ENCODE measurements at regions not wholly inside any gene's neighbourhood (a gene's known extent, or its start where the extent isn't known, plus 50 kb on each side); places are given as distances from the start of the nearest gene placed in this dataset.

- DNase-seq, result no peak
These were observed 133.0 kb upstream of the FRY start for GRCh38 chr13:31898378-31899071.

GRCh38 chr13:31901985-31902384 is 129.6 kb upstream of the FRY start:
- no peak for DNase-seq

- peak in 3 of 4 experiments; percentile 45 to 58 (median 49) for DNase-seq
These were observed 128.3 kb upstream of the FRY start for GRCh38 chr13:31903111-31903815.

DNA sequence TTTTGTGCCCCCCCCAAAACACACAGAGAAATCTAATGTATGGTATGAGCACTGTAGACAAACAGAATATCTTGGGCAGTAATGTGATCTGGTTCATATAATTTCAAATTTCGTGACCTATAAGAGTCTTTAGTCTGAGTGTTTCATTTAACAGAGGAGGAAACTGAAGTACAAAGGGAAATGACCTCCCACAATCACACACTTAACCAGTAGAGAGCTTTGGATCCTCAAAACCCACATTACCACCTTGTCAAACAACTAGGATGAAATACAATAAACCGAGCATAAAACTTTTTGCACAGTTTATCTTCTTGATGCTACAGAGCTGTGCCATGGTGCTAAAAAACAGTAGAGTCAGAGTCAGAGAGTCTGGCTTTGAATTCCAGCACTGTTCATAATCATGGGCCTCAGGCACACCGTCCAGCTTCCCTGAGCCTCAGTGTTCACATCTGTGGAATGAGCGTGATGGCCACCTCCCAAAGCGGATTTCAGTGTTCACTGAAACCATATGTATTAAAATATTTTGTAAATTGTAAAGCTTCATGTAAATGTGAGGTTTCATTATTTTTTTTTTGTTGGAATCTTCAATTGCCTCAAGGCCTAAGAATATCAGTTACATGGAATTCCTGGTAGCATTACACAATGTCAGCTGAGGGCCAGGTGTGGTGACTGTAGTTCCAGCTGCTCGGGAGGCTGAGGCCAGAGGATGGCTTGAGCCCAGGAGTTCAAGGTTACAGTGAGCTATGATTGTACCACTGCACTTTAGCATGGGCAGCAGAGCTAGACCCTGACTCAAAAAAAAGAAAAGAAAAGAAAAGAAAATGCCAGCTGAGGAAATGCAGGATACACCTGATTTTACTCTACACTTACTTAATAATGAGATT is 126.4 kb upstream of the FRY start:
- DNase-seq, result no peak

- no peak for DNase-seq
These were observed 125.6 kb upstream of the FRY start for GRCh38 chr13:31905961-31906360.

DNA sequence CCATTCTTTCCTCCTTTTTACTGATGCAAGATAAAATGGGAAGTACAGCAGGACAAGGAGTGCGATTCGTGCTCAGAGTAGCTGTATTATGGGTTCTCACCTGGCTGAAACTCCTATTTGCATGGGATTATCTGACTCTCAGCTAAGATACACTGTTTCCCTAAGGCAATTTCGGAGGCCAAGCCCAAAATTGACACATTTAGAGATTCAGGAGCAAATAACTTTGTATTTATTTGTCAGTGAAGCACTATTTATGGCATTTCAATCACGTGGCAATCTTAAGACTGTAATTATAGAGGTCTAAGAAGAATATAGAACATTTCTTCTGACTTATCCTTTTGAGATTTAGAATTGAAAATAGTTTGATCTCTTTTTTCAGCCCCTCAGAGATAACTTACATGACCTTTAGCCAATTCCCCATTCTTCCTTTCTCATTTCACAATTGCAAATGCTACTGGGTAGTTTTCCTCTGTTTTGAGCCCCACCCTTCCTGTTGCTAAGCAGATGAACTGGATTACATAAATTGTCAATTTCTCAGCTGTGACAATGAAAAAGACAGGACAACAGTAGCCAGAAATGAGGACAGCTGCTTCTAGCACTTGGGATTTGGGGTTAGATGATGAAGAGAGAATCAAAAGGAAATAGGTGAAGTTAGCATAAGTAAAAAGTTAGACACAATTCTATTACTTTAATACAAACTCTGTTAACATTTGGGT is 122.7 kb upstream of the FRY start:
- peak; percentile 53 to 83 (median 70) for DNase-seq

DNA sequence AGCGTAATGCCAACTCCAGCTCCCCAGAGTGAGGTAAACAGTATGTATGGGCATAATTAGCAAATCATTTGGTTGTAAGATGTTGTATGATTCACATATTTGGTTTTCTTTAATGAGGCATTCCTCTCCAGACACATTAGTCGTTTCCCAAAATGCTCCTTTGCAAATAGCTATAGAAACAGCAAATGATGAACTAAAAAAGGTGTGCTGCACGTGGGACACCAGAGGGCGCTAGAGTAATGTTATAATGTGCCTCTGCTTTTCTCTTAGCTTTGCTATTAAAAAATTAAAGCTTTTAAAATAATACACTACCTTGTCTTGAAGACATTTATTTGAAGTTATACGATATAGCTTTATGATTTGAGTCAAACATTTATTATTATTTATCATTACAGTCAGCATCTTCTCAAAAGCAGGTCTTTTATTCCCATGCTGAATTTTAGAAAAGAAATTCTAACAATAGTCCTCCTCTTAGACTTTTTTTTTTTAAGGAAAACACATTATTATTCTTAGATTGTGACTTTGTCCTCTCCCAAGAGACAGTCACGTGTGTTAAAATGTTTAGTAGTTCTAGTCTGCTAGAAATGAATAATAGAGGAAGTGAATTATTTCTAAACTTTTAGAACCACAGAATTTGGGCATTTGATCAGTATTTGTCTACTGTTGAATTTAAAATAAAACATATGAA is 121.6 kb upstream of the FRY start:
- DNase-seq, result peak; percentile 71 to 88 (median 73)

GRCh38 chr13:31910633-31911032 is 120.9 kb upstream of the FRY start:
- no peak for DNase-seq

GRCh38 chr13:31912647-31913401 is 118.8 kb upstream of the FRY start:
- DNase-seq, result peak in 3 of 4 experiments; percentile 13 to 50 (median 39)

- peak in 3 of 4 experiments; percentile 13 to 36 (median 25) for DNase-seq
These were observed 118.1 kb upstream of the FRY start for GRCh38 chr13:31913459-31913858.

DNA sequence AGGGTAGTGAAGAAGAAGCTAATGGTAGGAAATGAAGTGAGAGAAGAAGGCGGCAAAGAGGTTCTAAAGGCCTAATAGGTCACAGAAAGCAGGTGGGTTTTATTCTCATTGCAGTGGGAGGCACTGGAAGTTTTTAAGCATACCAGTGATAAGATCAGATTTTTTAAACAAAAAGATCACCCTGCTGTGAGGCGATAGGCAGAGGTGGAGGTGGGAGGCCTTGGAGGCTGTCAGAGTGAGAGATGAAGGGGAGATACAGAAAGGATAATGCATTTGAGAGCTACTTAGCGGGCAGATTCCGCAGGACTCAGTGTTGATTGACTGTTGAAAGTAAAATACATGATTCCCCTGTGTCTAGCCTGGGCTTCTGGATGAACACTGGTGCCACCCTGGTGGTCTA is 116.7 kb upstream of the FRY start:
- no peak for DNase-seq

GRCh38 chr13:31918707-31919106 is 112.9 kb upstream of the FRY start:
- no peak for DNase-seq

GRCh38 chr13:31919241-31919640 is 112.3 kb upstream of the FRY start:
- DNase-seq, result no peak

DNA sequence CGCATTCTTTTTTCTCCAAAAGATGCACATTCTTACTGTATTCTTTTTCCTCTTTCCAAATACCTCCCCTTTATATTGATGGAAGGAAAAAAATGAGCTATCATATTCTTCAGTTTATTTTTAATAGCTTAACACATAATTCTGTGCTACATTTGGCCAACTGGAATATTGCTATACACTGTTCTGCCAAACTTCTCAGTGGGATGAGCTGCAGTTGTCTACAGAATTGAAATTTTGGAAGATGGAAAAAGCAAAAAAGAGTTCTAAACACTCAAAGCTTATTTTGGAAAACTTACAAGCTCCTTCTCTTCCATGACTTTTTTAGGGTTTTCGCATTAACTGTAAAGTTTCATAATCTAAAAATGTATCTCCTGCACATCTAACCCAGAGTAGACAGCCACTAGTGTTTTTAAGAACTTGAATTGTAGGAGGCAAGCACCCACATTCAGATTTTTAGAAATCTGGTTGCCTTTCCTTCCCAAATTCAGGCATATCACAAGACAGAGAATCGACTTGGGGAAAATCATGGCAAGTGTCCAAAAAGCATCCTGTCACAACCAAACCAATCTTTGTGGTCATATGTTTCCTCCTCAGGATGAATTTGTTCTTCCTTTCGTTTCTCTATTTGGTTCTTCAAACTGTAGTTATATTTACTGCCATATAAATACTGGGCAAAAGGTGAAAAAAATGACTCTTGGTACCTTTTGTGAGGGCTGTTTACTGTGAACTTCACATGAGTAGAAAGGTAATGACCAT is 111.4 kb upstream of the FRY start:
- peak; percentile 39 to 75 (median 56) for DNase-seq

DNA sequence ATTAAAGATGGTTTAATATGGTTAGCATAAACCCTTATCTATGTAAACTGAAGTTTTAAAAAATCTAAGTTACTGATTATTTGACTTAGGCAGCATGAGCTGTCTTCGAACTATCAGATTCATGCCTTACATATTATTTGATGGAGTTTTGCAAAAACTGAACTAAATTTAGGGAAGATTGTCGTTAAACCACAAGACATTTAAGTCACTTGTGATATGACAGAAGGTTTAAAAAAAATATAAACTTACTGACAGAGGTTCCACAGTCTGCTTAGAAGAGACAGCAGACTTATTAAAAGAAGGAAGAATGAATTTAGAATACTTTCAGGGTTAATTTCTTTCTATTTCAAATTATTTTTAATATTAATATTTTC is 110.9 kb upstream of the FRY start:
- peak in 2 of 4 experiments; percentile 32 to 35 for DNase-seq

DNA sequence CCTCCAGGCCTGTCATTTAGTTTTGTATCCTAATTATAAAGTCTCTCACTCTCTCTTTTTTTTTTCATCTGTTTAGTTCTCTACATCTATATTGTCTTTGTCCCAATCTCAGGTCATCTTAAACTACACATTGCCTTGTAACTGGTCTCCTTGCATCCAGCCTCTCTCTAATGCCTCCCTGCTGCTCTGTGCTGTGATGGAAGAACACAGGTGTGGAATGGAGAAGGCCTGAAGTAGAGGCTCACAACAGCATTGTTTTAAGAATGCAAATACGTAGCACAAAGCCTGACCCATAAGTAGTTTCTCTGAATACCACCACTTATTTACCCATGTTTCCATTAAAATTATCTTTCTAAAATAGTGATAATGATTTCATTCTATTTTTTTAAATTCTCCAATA is 108.8 kb upstream of the FRY start:
- DNase-seq, result no peak

DNA sequence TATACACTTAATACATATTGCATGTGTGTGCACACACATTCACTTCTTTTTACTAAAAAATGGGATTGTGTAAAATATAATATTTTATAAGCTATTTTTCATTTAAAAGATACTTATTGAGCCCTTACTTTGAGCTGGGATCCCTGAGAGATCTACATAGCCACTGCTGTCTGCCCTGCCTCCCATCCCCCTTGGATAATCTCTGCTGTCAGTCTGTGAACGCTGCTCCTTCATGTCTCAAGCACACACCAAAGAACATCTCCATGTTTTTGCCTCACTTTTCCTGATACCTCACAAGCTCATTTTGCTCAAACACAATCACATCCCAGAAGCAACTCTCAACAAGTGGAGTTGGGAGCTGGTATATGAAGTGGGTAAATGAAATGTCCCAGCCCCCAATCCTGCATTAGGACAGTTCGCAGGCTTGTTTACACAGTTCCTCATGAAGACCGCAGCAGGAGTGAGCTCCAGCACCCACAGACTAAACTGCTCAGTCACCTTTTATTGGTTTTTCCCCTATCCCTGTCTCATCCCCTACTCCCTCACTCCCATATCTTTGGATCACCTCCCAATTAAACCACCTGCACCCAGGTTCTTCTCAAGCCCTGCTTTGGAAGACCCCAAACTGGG is 108.3 kb upstream of the FRY start:
- DNase-seq, result peak in 3 of 4 experiments; percentile 38 to 49 (median 41)

DNA sequence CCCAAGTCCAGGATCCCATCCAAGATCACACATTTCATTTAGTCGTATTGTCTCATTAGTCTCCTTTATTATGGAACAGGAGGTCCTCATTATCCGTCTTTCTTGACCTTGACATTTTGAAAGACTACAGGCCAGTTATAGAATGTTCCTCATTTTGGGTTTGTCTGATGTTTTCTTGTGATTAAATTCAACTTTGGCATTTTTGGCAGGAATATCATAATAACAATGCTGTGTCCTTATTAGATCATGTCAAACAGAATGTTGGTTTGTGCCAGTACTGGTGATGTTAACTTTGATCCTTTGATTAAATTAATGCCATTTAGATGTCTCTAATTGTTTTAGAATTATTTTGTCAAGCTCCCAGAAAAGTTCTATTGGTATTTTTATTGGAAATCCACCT is 106.5 kb upstream of the FRY start:
- peak in 2 of 4 experiments; percentile 33 for DNase-seq

GRCh38 chr13:31927219-31927653 is 104.3 kb upstream of the FRY start:
- no peak for DNase-seq
